ENCODE measurements at regions not wholly inside any gene's neighbourhood (a gene's known extent, or its start where the extent isn't known, plus 50 kb on each side); places are given as distances from the start of the nearest gene placed in this dataset.

DNA sequence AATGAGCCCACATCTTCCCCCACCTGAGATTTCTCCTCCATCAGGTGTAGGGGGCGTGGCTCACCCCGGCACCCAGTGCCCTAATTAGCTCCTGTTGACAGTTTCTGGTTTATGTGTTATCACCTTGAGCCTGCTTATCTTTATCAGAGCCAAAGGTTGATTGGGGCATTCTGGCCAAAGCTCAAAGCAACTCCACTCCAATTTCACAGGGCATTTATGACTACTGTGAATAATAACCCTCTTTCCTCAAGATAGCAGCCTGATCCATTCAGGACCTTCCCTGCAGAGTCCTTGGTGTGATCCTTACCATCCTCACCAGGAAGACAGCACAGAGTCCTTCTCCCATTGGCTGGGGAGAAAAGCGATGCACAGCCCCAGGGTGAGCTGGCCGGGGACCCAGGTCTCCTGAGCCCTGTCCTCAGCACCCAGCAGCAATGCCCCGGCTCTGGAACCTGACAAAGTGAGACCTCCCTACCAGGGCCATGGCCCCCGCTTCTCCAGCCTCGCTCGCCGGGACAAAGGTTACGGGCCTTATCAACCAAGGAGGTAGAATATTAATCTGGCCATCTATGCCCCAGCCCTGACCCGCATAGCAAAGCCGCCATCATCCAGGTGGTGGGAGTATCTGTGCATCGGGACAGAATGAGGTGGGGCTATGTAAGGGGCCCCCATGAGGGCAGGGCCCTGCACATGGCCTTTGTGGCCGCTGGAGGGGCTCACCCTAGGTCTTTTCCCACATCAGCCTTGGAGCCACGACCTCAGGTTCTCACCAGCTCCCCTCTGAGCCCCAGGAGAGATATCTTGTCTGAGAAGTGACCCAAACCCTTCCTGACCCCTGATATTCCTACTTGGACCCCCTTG lies 64.5 kb downstream of the ZFP36L2 start:
- peak overlapping the region; percentile 2 for H3K27ac Mint-ChIP-seq
- H3K9me3 Mint-ChIP-seq: no peaks in the 10 kb centered on the region
- POLR2A ChIA-PET: interaction anchor here (0.6 to 1.0 kb wide), 5 partner anchors 28 to 133 kb away, joined by 3 to 7 read pairs (median 3); no protein-coding TSS in a partner anchor

GRCh38 chr2:43160778-43161177 lies 65.6 kb downstream of the ZFP36L2 start:
- H3K4me1 Mint-ChIP-seq (ENCODE audit: low read depth): peaks cover 64% of the 10 kb centered on the region
- ATAC-seq (no peak), DNase-seq (no peak)
- ChIA-PET POLR2A (interaction anchor here (0.8 to 2.3 kb wide), 5 partner anchors 9 to 64 kb away, joined by 3 to 22 read pairs (median 4); no protein-coding TSS in a partner anchor), CTCF (interaction anchor here (1.7 to 3.1 kb wide), 3 partner anchors 10 to 59 kb away, joined by 6 to 21 read pairs (median 7); no protein-coding TSS in a partner anchor)
- no peak overlapping the region for H3K4me3 Mint-ChIP-seq
- no peak for TF ChIP-seq CTCF (IDR thresholded peaks at IDR 0.05)
- intact Hi-C loops (cut with micrococcal nuclease): no loop called here
- no peaks in the 10 kb centered on the region for H3K36me3 Mint-ChIP-seq (ENCODE audit: low read depth)
- H3K27me3 Mint-ChIP-seq: no peaks in the 10 kb centered on the region
- H3K9me3 Mint-ChIP-seq: no peaks in the 10 kb centered on the region
- peak overlapping the region; percentile 98 for H3K27ac Mint-ChIP-seq

More for the DNA sequence above, 64.5 kb downstream of the ZFP36L2 start:
- CTCF ChIA-PET: interaction anchor here (1.2 to 3.1 kb wide), 4 partner anchors 8 to 67 kb away, joined by 4 to 21 read pairs (median 6); no protein-coding TSS in a partner anchor
- Mint-ChIP-seq H3K4me1 (ENCODE audit: low read depth) (peaks cover 60% of the 10 kb centered on the region), H3K4me3 (no peak overlapping the region), H3K27me3 (no peaks in the 10 kb centered on the region), H3K36me3 (ENCODE audit: low read depth) (no peaks in the 10 kb centered on the region)
- intact Hi-C loops (cut with micrococcal nuclease): no loop called here
- TF ChIP-seq CTCF (IDR thresholded peaks at IDR 0.05): no peak
- no peak for ATAC-seq
- no peak for DNase-seq

DNA sequence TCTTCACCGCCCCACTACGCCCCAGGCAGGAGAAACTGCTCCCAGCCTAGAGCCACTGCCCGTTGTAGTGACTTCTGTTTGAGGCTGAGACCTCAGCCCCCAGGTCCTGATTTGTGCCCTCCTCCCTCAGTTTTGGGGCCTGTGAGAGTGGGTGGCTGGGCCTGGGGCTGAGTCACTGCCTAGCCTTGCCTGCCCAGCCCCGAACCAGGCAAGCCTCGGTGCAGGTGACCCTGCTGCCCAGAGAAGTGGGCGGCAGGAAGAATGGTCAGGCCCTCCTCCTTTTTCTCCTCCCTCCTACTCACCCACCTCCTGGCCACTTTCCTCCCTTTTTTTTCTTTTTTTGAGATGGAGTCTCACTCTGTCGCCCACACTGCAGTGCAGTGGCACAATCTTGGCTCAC lies 66.6 kb downstream of the ZFP36L2 start:
- Mint-ChIP-seq H3K4me3 (peak overlapping the region; percentile 70), H3K27me3 (no peaks in the 10 kb centered on the region), H3K4me1 (ENCODE audit: low read depth) (peaks cover 72% of the 10 kb centered on the region), H3K9me3 (no peaks in the 10 kb centered on the region), H3K36me3 (ENCODE audit: low read depth) (no peaks in the 10 kb centered on the region), H3K27ac (peak overlapping the region; percentile 98)
- intact Hi-C loops (cut with micrococcal nuclease): loop anchor here (2.0 kb wide), 1 partner anchor 13 kb away; no protein-coding TSS in a partner anchor
- CTCF ChIA-PET: interaction anchor here (1.1 to 3.1 kb wide), 4 partner anchors 10 to 33 kb away, joined by 3 to 21 read pairs (median 6); no protein-coding TSS in a partner anchor
- TF ChIP-seq CTCF (IDR thresholded peaks at IDR 0.05): no peak
- ATAC-seq (no peak), DNase-seq (peak; percentile 67)
- POLR2A ChIA-PET: interaction anchor here (0.6 to 2.3 kb wide), 5 partner anchors 10 to 61 kb away, joined by 3 to 22 read pairs (median 3); no protein-coding TSS in a partner anchor

DNA sequence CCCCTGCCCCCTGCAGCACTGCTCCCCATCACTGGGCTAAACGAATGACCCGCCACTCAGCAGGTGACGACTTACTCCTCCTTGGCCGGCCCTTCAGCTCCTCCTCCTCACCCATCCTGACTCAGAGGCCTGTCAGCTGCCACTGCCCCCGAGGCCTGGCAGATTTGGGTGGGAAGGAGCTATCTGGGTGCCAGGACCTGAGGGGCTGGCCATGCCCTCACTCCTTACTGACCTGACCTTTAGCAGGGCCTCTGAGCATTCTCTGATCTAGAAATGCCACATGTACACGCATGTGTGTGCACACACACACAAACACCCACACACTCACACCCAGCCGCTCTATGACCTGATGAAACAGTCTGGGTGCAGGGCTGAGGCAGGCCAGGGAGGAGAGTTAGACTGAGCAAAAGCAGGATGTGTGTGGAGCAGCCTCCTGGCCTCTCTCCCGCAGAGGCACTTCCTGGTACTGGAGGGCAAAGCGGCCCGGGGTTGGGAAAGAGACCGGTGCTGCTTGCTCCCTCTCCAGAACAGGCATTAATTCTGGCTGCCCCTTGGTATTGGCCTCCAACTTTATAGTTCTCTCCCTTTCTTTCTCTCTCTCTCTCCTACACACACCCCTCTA lies 68.0 kb downstream of the ZFP36L2 start:
- peaks cover 78% of the 10 kb centered on the region for H3K4me1 Mint-ChIP-seq (ENCODE audit: low read depth)
- intact Hi-C loops (cut with micrococcal nuclease): loop anchor here (2.0 kb wide), 1 partner anchor 14 kb away; no protein-coding TSS in a partner anchor
- CTCF ChIA-PET: interaction anchor here (0.8 to 1.8 kb wide), 4 partner anchors 10 to 64 kb away, joined by 3 to 4 read pairs (median 3); no protein-coding TSS in a partner anchor

More for the DNA sequence above, 68.0 kb downstream of the ZFP36L2 start:
- no peaks in the 10 kb centered on the region for H3K9me3 Mint-ChIP-seq
- DNase-seq (peak; percentile 91), ATAC-seq (peak; percentile 66)
- no peaks in the 10 kb centered on the region for H3K27me3 Mint-ChIP-seq
- no peaks in the 10 kb centered on the region for H3K36me3 Mint-ChIP-seq (ENCODE audit: low read depth)
- no peak for TF ChIP-seq CTCF (IDR thresholded peaks at IDR 0.05)
- POLR2A ChIA-PET: interaction anchor here (0.7 to 1.8 kb wide), 11 partner anchors 9 to 68 kb away, joined by 3 to 11 read pairs (median 4); partner anchors contain the start of gene ZFP36L2
- peak overlapping the region; percentile 70 for H3K4me3 Mint-ChIP-seq
- H3K27ac Mint-ChIP-seq: peak overlapping the region; percentile 98

Data from activated CD8-positive, alpha-beta T cell treated with anti-CD3 and anti-CD28 coated beads for 36 hours (primary cell).